BE2C (cell line): ENCODE measurements at regions not wholly inside any gene's neighbourhood (a gene's known extent, or its start where the extent isn't known, plus 50 kb on each side); places are given as distances from the start of the nearest gene placed in this dataset.

Experiments used
- DNase-seq: peaks from one replicate; pipeline ENCODE4 v3.0.0-alpha.2; 2020
- H3K27me3 ChIP-seq: fragments of 250-450 bp; sonication (Bioruptor Pico); 2 replicates; pipeline ENCODE4 v1.5.1; 2020; ENCODE audit warnings: mild to moderate bottlenecking
- H3K36me3 ChIP-seq: fragments of 250-450 bp; sonication (Bioruptor Pico); 2 replicates; pipeline ENCODE4 v1.5.1; 2020; ENCODE audit warnings: mild to moderate bottlenecking
- H3K4me1 ChIP-seq: fragments of 250-450 bp; sonication (Bioruptor Pico); 2 replicates; pipeline ENCODE4 v1.5.1; 2020
- H3K4me3 ChIP-seq: 2 replicates; pipeline ENCODE4 v1.5.1; 2011; ENCODE audit warnings: low read depth, low read length
- H3K9me3 ChIP-seq: fragments of 250-450 bp; sonication (Bioruptor Pico); 2 replicates; pipeline ENCODE4 v1.5.1; 2020
- TF ChIP-seq, protein P1 (sequence below): IDR thresholded peaks from 2 replicates; pipeline ENCODE4 v1.5.1; 2012; ENCODE audit warnings: mild to moderate bottlenecking, low read depth, low read length

DNA sequence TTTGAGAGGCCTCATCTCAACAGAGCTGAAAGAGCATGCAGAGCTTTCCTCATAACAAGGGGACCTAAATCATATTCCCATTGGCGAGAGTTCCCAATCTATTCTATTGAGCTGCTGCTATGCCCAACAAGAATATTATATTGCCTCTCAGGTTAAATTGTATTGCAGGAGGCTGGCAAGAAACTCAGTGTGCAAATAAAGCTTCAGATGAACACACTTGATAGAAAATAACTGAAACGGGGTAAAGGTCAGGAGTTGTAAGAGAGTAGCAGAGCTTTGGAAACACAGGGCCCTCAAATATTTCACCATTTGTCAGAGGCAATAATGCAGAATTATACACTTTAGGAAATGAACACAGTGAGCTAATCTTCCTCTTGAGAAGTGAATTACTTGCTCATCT lies 364.3 kb upstream of the SPTLC3 start:
- Histone ChIP-seq H3K27me3 (no peaks in the 10 kb centered on the region), H3K36me3 (no peaks in the 10 kb centered on the region), H3K4me3 (no peak overlapping the region), H3K4me1 (peaks cover 29% of the 10 kb centered on the region), H3K9me3 (no peaks in the 10 kb centered on the region)
- DNase-seq, result no peak
- TF ChIP-seq, protein P1, sequence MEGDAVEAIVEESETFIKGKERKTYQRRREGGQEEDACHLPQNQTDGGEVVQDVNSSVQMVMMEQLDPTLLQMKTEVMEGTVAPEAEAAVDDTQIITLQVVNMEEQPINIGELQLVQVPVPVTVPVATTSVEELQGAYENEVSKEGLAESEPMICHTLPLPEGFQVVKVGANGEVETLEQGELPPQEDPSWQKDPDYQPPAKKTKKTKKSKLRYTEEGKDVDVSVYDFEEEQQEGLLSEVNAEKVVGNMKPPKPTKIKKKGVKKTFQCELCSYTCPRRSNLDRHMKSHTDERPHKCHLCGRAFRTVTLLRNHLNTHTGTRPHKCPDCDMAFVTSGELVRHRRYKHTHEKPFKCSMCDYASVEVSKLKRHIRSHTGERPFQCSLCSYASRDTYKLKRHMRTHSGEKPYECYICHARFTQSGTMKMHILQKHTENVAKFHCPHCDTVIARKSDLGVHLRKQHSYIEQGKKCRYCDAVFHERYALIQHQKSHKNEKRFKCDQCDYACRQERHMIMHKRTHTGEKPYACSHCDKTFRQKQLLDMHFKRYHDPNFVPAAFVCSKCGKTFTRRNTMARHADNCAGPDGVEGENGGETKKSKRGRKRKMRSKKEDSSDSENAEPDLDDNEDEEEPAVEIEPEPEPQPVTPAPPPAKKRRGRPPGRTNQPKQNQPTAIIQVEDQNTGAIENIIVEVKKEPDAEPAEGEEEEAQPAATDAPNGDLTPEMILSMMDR, result no peak

GRCh38 chr20:12649234-12649633 lies 359.5 kb upstream of the SPTLC3 start:
- H3K9me3 ChIP-seq, result no peaks in the 10 kb centered on the region
- H3K27me3 ChIP-seq, result no peaks in the 10 kb centered on the region
- TF ChIP-seq, protein P1, result no peak
- no peak for DNase-seq
- no peak overlapping the region for H3K4me3 ChIP-seq
- no peaks in the 10 kb centered on the region for H3K36me3 ChIP-seq
- peaks cover 18% of the 10 kb centered on the region for H3K4me1 ChIP-seq

- Histone ChIP-seq H3K4me3 (no peak overlapping the region), H3K36me3 (no peaks in the 10 kb centered on the region), H3K9me3 (no peaks in the 10 kb centered on the region), H3K27me3 (no peaks in the 10 kb centered on the region), H3K4me1 (peaks cover 13% of the 10 kb centered on the region)
- TF ChIP-seq, protein P1, result no peak
- DNase-seq, result no peak
Observed at GRCh38 chr20:12653642-12654041, 355.1 kb upstream of the SPTLC3 start.

GRCh38 chr20:12659942-12660341 lies 348.8 kb upstream of the SPTLC3 start:
- H3K4me3 ChIP-seq, result no peak overlapping the region
- no peaks in the 10 kb centered on the region for H3K36me3 ChIP-seq
- H3K27me3 ChIP-seq, result no peaks in the 10 kb centered on the region
- H3K9me3 ChIP-seq, result no peaks in the 10 kb centered on the region
- TF ChIP-seq, protein P1, result no peak
- no peak for DNase-seq
- H3K4me1 ChIP-seq, result no peaks in the 10 kb centered on the region; the same call in 1 of the 2 replicates

GRCh38 chr20:12660918-12661317 lies 347.9 kb upstream of the SPTLC3 start:
- peak; percentile 14 for DNase-seq
- TF ChIP-seq, protein P1, result peak; percentile 28; the same call in 1 of the 2 replicates

GRCh38 chr20:12670301-12670700 lies 338.5 kb upstream of the SPTLC3 start:
- Histone ChIP-seq H3K9me3 (no peaks in the 10 kb centered on the region), H3K4me3 (no peak overlapping the region), H3K36me3 (no peaks in the 10 kb centered on the region), H3K4me1 (no peaks in the 10 kb centered on the region), H3K27me3 (no peaks in the 10 kb centered on the region)
- no peak for DNase-seq
- TF ChIP-seq, protein P1, result no peak

More at GRCh38 chr20:12660918-12661317, 347.9 kb upstream of the SPTLC3 start:
- H3K36me3 ChIP-seq, result no peaks in the 10 kb centered on the region
- H3K4me1 ChIP-seq, result no peaks in the 10 kb centered on the region; the same call in 1 of the 2 replicates
- H3K9me3 ChIP-seq, result no peaks in the 10 kb centered on the region
- H3K27me3 ChIP-seq, result no peaks in the 10 kb centered on the region
- no peak overlapping the region for H3K4me3 ChIP-seq
